ENCODE measurements at regions not wholly inside any gene's neighbourhood (a gene's known extent, or its start where the extent isn't known, plus 50 kb on each side); places are given as distances from the start of the nearest gene placed in this dataset.

DNA sequence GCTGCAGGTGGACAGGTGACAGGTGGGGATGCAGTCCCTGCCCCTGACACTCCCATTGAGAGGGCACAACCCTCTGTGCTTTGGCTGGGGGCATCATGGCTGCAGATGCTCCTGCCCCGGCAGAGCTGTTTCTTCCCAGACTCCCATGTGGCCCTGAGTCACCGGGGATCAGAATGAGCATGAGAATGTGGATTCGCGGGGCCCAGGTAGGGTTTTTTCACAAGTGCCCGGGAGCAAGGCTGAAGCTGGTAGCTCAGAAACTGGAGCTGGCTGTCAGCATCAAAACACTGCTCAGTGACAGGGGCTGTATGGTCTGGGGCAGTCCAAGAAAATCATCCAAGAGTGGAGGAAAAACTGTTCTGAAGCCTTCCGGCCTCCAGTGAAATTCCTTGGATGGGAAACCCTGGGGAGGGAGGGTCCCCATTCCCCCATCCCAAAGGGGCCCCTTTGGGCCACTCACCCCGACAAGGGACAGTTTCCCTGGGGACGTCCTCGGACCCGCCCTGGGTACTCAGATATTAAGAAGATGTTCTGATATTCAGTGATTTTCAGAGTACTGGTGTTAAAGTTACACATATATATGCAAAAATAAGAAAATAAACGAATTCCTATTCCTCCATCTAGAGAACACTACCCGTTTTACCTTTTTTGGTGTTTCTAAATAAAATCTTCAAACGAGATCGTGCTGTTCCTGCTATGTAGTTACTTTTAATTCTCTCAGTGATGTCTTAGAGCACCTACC lies 120.1 kb upstream of the LPCAT1 start (continued):
- TF ChIP-seq, protein P1, sequence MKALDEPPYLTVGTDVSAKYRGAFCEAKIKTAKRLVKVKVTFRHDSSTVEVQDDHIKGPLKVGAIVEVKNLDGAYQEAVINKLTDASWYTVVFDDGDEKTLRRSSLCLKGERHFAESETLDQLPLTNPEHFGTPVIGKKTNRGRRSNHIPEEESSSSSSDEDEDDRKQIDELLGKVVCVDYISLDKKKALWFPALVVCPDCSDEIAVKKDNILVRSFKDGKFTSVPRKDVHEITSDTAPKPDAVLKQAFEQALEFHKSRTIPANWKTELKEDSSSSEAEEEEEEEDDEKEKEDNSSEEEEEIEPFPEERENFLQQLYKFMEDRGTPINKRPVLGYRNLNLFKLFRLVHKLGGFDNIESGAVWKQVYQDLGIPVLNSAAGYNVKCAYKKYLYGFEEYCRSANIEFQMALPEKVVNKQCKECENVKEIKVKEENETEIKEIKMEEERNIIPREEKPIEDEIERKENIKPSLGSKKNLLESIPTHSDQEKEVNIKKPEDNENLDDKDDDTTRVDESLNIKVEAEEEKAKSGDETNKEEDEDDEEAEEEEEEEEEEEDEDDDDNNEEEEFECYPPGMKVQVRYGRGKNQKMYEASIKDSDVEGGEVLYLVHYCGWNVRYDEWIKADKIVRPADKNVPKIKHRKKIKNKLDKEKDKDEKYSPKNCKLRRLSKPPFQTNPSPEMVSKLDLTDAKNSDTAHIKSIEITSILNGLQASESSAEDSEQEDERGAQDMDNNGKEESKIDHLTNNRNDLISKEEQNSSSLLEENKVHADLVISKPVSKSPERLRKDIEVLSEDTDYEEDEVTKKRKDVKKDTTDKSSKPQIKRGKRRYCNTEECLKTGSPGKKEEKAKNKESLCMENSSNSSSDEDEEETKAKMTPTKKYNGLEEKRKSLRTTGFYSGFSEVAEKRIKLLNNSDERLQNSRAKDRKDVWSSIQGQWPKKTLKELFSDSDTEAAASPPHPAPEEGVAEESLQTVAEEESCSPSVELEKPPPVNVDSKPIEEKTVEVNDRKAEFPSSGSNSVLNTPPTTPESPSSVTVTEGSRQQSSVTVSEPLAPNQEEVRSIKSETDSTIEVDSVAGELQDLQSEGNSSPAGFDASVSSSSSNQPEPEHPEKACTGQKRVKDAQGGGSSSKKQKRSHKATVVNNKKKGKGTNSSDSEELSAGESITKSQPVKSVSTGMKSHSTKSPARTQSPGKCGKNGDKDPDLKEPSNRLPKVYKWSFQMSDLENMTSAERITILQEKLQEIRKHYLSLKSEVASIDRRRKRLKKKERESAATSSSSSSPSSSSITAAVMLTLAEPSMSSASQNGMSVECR (CRISPR knock-in tag; IDR thresholded peaks at IDR 0.05; ENCODE audit: borderline replicate concordance) = no peak
- no peak for TF ChIP-seq EMX1 (CRISPR knock-in tag; IDR thresholded peaks at IDR 0.05)
- TF ChIP-seq, protein P2, sequence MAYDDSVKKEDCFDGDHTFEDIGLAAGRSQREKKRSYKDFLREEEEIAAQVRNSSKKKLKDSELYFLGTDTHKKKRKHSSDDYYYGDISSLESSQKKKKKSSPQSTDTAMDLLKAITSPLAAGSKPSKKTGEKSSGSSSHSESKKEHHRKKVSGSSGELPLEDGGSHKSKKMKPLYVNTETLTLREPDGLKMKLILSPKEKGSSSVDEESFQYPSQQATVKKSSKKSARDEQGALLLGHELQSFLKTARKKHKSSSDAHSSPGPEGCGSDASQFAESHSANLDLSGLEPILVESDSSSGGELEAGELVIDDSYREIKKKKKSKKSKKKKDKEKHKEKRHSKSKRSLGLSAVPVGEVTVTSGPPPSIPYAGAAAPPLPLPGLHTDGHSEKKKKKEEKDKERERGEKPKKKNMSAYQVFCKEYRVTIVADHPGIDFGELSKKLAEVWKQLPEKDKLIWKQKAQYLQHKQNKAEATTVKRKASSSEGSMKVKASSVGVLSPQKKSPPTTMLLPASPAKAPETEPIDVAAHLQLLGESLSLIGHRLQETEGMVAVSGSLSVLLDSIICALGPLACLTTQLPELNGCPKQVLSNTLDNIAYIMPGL (CRISPR knock-in tag; IDR thresholded peaks at IDR 0.05) = no peak
- no peak for TF ChIP-seq ZNF416 (CRISPR knock-in tag; IDR thresholded peaks at IDR 0.05)
- TF ChIP-seq, protein P3, sequence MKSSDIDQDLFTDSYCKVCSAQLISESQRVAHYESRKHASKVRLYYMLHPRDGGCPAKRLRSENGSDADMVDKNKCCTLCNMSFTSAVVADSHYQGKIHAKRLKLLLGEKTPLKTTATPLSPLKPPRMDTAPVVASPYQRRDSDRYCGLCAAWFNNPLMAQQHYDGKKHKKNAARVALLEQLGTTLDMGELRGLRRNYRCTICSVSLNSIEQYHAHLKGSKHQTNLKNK (CRISPR knock-in tag; IDR thresholded peaks at IDR 0.05) = no peak
- TF ChIP-seq, protein P4, sequence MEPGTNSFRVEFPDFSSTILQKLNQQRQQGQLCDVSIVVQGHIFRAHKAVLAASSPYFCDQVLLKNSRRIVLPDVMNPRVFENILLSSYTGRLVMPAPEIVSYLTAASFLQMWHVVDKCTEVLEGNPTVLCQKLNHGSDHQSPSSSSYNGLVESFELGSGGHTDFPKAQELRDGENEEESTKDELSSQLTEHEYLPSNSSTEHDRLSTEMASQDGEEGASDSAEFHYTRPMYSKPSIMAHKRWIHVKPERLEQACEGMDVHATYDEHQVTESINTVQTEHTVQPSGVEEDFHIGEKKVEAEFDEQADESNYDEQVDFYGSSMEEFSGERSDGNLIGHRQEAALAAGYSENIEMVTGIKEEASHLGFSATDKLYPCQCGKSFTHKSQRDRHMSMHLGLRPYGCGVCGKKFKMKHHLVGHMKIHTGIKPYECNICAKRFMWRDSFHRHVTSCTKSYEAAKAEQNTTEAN (CRISPR knock-in tag; IDR thresholded peaks at IDR 0.05) = no peak
- TF ChIP-seq GTF2I (CRISPR knock-in tag; conservative IDR thresholded peaks at IDR 0.05) = no peak
- TF ChIP-seq, protein P5, sequence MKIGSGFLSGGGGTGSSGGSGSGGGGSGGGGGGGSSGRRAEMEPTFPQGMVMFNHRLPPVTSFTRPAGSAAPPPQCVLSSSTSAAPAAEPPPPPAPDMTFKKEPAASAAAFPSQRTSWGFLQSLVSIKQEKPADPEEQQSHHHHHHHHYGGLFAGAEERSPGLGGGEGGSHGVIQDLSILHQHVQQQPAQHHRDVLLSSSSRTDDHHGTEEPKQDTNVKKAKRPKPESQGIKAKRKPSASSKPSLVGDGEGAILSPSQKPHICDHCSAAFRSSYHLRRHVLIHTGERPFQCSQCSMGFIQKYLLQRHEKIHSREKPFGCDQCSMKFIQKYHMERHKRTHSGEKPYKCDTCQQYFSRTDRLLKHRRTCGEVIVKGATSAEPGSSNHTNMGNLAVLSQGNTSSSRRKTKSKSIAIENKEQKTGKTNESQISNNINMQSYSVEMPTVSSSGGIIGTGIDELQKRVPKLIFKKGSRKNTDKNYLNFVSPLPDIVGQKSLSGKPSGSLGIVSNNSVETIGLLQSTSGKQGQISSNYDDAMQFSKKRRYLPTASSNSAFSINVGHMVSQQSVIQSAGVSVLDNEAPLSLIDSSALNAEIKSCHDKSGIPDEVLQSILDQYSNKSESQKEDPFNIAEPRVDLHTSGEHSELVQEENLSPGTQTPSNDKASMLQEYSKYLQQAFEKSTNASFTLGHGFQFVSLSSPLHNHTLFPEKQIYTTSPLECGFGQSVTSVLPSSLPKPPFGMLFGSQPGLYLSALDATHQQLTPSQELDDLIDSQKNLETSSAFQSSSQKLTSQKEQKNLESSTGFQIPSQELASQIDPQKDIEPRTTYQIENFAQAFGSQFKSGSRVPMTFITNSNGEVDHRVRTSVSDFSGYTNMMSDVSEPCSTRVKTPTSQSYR (CRISPR knock-in tag; IDR thresholded peaks at IDR 0.05) = no peak

DNA sequence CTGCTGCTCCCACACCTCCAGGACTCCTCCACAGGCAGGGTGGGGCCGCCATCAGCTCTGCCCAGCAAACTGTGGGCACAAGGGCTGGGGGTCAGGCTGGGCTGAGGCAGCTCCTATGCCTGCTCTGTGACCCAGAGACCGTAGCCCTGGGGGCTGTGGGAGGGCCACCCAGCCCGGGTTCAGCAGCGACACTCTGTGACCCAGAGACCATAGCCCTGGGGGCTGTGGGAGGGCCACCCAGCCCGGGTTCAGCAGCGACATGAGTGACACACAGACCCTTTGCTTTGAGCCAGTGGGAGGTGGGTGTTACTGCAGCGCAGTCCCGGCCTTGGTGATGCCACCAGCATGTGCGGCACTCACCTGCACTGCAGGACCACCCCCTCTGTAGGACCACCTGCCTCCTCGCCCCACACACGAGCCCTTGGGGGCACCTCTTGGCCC lies 118.9 kb upstream of the LPCAT1 start:
- peaks cover 25% of the 10 kb centered on the region for H3K4me1 Mint-ChIP-seq
- DNase-seq (ENCODE audit: low spot score) (no peak), ATAC-seq (no peak)
- H3K36me3 Mint-ChIP-seq = no peaks in the 10 kb centered on the region
- CTCF ChIA-PET = interaction anchor here (1.0 to 3.4 kb wide), 6 partner anchors 11 to 438 kb away, joined by 3 to 44 read pairs (median 14); no protein-coding TSS in a partner anchor
- TF ChIP-seq, protein P6, sequence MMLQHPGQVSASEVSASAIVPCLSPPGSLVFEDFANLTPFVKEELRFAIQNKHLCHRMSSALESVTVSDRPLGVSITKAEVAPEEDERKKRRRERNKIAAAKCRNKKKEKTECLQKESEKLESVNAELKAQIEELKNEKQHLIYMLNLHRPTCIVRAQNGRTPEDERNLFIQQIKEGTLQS (CRISPR knock-in tag; conservative IDR thresholded peaks at IDR 0.05) = no peak
- TF ChIP-seq NFATC4 (CRISPR knock-in tag; IDR thresholded peaks at IDR 0.05) = no peak
- TF ChIP-seq, protein P7, sequence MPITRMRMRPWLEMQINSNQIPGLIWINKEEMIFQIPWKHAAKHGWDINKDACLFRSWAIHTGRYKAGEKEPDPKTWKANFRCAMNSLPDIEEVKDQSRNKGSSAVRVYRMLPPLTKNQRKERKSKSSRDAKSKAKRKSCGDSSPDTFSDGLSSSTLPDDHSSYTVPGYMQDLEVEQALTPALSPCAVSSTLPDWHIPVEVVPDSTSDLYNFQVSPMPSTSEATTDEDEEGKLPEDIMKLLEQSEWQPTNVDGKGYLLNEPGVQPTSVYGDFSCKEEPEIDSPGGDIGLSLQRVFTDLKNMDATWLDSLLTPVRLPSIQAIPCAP (CRISPR knock-in tag; IDR thresholded peaks at IDR 0.05) = no peak
- peaks cover 54% of the 10 kb centered on the region for H3K27me3 Mint-ChIP-seq (ENCODE audit: low read depth)
- no peaks in the 10 kb centered on the region for H3K9me3 Mint-ChIP-seq
- POLR2A ChIA-PET = interaction anchor here (0.5 kb wide), 1 partner anchor 8 kb away, joined by 3 read pairs; no protein-coding TSS in a partner anchor
- H3K27ac Mint-ChIP-seq = no peak overlapping the region
- no peak overlapping the region for H3K4me3 Mint-ChIP-seq

Data from WTC11 (cell line).